Uterus (tissue), 3 donors: ENCODE measurements at regions not wholly inside any gene's neighbourhood (a gene's known extent, or its start where the extent isn't known, plus 50 kb on each side); places are given as distances from the start of the nearest gene placed in this dataset. TPM values are rescaled to one million over a fixed set of nuclear protein-coding genes. Genes with fewer than 3 reads are reported as not detected.

Experiments used
- DNase-seq, 2 donors: peaks; one replicate each; pipeline ENCODE4 v3.0.0-alpha.2; 2019 to 2020
- H3K27ac ChIP-seq, 2 donors: fragments of 200-600 bp; sonication (generic); 1 replicate in 1 of 2; 2 replicates in 1 of 2; pipeline ENCODE4 v1.5.1; 2016 to 2018
- H3K27me3 ChIP-seq, 2 donors: fragments of 200-600 bp; sonication (generic); one replicate each; pipeline ENCODE4 v1.5.1; 2018 to 2019; ENCODE audit warnings: control low read depth in 1 of 2
- H3K36me3 ChIP-seq, 2 donors: fragments of 200-600 bp; sonication (generic); one replicate each; pipeline ENCODE4 v1.5.1; 2019; ENCODE audit warnings: control low read depth in 1 of 2
- H3K4me1 ChIP-seq, 2 donors: fragments of 200-600 bp; sonication (generic); one replicate each; pipeline ENCODE4 v1.5.1; 2018 to 2019; ENCODE audit warnings: control low read depth in 1 of 2
- H3K4me3 ChIP-seq, 2 donors: fragments of 200-600 bp; sonication (generic); 1 replicate in 1 of 2; 2 replicates in 1 of 2; pipeline ENCODE4 v1.5.1; 2018 to 2019; ENCODE audit warnings: mild to moderate bottlenecking in 1 of 2
- H3K9me3 ChIP-seq, 2 donors: fragments of 200-600 bp; sonication (generic); one replicate each; pipeline ENCODE4 v1.5.1; 2019; ENCODE audit warnings: control low read depth in 1 of 2
- POLR2A ChIP-seq, 2 donors: fragments of 450-650 bp; IDR thresholded peaks; one replicate each; pipeline ENCODE4 v1.6.1; 2016; ENCODE audit warnings: antibody characterized with exemption in 2 of 2, mild to moderate bottlenecking in 1 of 2, moderate library complexity in 1 of 2
- intact Hi-C: fragments of 100-400 bp; cut with DNase I; formaldehyde crosslinking; loops from one replicate; pipeline ENCODE4 v1.15.1; 2023; ENCODE audit warnings: low total_unique reads
- microRNA counts, 2 donors: library from miRNA; unstranded; fragments of <30 nt; microRNA quantifications; one replicate each; lab custom pipeline; 2016 to 2017
- microRNA-seq: library from miRNA; unstranded; fragments of <30 nt; microRNA quantifications from one replicate; pipeline ENCODE4, GENCODE V29; 2016; ENCODE audit warnings: borderline microRNAs expressed, borderline replicate concordance
- small RNA-seq: library from RNA; depleted of rRNA; stranded (forward); fragments of <200 nt; gene quantifications from one replicate; pipeline ENCODE3, GENCODE V24; 2016
- TF ChIP-seq, protein P1 (sequence below), 4 experiments: fragments of 200-600 bp in 2 of 4; fragments of 450-650 bp in 2 of 4; sonication (generic) in 2 of 4; IDR thresholded peaks; one replicate each; pipeline ENCODE4 v1.5.1; 2016 to 2019; ENCODE audit warnings: antibody characterized with exemption in 4 of 4, mild to moderate bottlenecking in 2 of 4, moderate library complexity in 1 of 4
- donor health status: DM: yes; HTN: yes; CAD: no.

DNA sequence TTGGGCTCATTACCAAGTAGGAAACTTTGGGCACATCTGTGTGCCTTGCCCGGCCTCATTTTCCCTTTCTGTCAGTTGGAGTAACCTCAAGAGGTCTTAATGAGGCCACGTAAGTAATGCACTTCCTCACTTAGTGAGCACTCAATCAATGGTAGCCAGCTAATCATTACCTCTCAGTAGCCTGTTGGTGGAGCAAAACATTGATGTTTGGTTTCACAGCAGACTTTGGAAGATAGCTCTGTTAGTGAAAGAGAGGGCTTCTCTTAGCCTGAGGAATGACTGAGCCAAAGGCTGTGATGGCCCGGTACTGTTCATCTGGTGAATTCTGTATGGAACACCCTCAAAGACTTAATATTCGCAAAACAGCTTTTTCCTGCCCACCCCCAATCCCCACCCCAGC lies 55.9 kb upstream of the ID4 start:
- H3K4me1 ChIP-seq = no peaks in the 10 kb centered on the region
- DNase-seq = no peak
- intact Hi-C loops = no loop called here
- no peak overlapping the region for H3K4me3 ChIP-seq
- H3K27me3 ChIP-seq = no peaks in the 10 kb centered on the region
- TF ChIP-seq, protein P1, sequence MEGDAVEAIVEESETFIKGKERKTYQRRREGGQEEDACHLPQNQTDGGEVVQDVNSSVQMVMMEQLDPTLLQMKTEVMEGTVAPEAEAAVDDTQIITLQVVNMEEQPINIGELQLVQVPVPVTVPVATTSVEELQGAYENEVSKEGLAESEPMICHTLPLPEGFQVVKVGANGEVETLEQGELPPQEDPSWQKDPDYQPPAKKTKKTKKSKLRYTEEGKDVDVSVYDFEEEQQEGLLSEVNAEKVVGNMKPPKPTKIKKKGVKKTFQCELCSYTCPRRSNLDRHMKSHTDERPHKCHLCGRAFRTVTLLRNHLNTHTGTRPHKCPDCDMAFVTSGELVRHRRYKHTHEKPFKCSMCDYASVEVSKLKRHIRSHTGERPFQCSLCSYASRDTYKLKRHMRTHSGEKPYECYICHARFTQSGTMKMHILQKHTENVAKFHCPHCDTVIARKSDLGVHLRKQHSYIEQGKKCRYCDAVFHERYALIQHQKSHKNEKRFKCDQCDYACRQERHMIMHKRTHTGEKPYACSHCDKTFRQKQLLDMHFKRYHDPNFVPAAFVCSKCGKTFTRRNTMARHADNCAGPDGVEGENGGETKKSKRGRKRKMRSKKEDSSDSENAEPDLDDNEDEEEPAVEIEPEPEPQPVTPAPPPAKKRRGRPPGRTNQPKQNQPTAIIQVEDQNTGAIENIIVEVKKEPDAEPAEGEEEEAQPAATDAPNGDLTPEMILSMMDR (IDR thresholded peaks at IDR 0.05) = no peak
- no peak for TF ChIP-seq POLR2A (IDR thresholded peaks at IDR 0.05)
- H3K27ac ChIP-seq = no peak overlapping the region
- no peaks in the 10 kb centered on the region for H3K36me3 ChIP-seq
- H3K9me3 ChIP-seq = no peaks in the 10 kb centered on the region

DNA sequence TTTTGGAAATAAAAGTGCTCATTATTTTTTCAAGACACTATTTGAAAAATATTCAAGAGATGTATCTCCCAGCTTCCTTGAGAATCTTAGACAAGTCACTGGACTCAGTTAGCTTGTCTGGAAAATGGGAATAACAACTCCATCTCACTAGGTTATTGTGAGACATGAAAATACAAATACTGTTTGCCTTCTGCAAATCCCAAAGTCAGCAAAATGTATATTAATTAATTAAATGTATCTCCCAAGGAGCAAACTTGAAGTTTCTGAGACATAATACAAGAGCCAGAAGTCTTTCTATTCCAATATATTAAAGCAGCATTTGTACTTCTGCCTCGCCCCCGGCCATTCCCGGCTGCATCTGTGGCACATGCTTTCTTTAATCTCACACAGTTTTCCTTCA lies 54.6 kb upstream of the ID4 start:
- Histone ChIP-seq H3K9me3 (no peaks in the 10 kb centered on the region), H3K4me3 (no peak overlapping the region), H3K27ac (no peak overlapping the region), H3K4me1 (no peaks in the 10 kb centered on the region), H3K36me3 (no peaks in the 10 kb centered on the region), H3K27me3 (no peaks in the 10 kb centered on the region)
- intact Hi-C loops = no loop called here
- TF ChIP-seq, protein P1 (IDR thresholded peaks at IDR 0.05) = no peak
- TF ChIP-seq POLR2A (IDR thresholded peaks at IDR 0.05) = no peak
- DNase-seq = no peak

MicroRNAs in the stretch of these regions (microRNA counts, 767-probe panel; counts per million panel counts)
- microRNA hsa-miR-548a-3p (lab: Ali Mortazavi, UCI) = 0 counts per million in 2 donors

Small RNA genes in the stretch of these regions (microRNA-seq; reads per million reads assigned to microRNA genes)
- gene MIR548A1 = not detected

Small RNA genes in the stretch of these regions (small RNA-seq; reads per million reads assigned to genes)
- gene MIR548A1 (not detected), gene RNA5SP205 (not detected), gene RNU6-801P (not detected)
